ENCODE measurements at regions not wholly inside any gene's neighbourhood (a gene's known extent, or its start where the extent isn't known, plus 50 kb on each side); places are given as distances from the start of the nearest gene placed in this dataset.

DNA sequence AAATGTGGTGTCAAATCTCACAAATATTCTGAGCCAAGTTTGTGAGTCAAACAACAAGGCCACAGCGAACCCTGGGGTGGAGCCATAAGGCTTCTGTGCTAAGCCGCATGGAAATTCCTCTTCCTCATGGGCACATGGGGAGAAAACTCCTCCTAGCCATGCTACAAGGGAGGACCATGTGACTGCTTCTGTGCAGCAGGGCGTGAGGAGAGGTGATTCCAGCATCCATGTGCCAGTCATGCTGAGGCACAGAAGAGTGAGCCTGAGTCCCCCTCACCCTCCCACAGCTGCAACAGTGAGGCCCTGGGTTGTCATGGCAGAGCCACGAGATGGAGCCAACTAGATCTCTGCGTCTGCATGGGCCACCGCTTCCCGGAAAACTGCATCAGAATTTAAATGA lies 488.8 kb upstream of the RAB6C start:
- TF ChIP-seq CTCF (IDR thresholded peaks at IDR 0.05; ENCODE audit: low read depth, low read length, poor library complexity, severe bottlenecking) = no peak
- no peak for TF ChIP-seq EZH2phosphoT487 (IDR thresholded peaks at IDR 0.05; ENCODE audit: borderline replicate concordance, low read length)

Measured in DOHH2 (cell line).